HL-60 (cell line): ENCODE measurements at regions not wholly inside any gene's neighbourhood (a gene's known extent, or its start where the extent isn't known, plus 50 kb on each side); places are given as distances from the start of the nearest gene placed in this dataset.

Experiments
- GABPA ChIP-seq: IDR thresholded peaks from 2 replicates; pipeline ENCODE4 v1.6.1; 2012; ENCODE audit warnings: low read depth
- POLR2AphosphoS5 ChIP-seq: IDR thresholded peaks from 2 replicates; pipeline ENCODE4 v1.6.1; 2012; ENCODE audit warnings: low read depth
- SPI1 ChIP-seq: IDR thresholded peaks from 2 replicates; pipeline ENCODE4 v1.6.1; 2012; ENCODE audit warnings: low read depth, mild to moderate bottlenecking, borderline replicate concordance
- TF ChIP-seq, protein P1 (sequence below): IDR thresholded peaks from one replicate; pipeline ENCODE4 v1.5.1; 2011; ENCODE audit warnings: low read length, control low read depth, inconsistent platforms; ENCODE audit not compliant: insufficient read depth
- TF ChIP-seq, protein P2 (sequence below): IDR thresholded peaks from 2 replicates; pipeline ENCODE4 v1.6.1; 2012; ENCODE audit warnings: low read depth; ENCODE audit not compliant: insufficient replicate concordance

DNA sequence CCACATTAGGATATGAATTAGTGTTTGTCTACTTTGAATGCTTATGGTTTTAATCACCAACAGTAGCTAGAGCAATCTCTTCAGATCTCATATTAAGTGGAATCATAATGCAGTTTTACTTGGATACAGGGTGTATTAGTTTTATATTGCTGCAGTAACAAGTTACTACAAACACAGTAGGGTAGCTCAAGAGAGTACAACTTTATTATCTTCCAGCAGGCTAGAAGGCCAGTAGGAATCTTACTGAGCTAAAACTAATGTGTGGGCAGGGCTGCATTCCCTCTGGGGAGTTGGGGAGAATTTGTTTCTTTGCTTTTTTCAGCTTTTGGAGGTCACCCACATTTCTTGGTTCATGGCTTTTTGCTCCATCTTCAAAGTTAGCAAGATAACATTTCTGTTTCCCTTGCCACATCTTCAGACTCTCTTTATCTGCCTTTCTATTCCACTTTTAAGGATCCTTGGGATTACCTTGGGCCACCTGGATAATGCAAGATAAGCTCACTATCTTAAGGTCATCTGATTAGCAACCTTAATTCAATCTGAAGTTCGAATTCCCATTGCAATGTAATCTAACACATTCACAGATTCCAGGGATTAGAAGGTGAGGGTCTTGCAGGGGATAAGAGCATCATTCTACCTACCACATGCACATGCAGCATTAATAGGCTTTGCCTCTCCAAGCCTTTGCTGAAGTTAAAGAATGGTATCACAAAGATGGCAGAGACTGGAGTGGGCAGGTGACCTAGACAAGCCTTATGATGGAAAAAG lies 134.1 kb upstream of the SLC10A2 start:
- TF ChIP-seq, protein P1, sequence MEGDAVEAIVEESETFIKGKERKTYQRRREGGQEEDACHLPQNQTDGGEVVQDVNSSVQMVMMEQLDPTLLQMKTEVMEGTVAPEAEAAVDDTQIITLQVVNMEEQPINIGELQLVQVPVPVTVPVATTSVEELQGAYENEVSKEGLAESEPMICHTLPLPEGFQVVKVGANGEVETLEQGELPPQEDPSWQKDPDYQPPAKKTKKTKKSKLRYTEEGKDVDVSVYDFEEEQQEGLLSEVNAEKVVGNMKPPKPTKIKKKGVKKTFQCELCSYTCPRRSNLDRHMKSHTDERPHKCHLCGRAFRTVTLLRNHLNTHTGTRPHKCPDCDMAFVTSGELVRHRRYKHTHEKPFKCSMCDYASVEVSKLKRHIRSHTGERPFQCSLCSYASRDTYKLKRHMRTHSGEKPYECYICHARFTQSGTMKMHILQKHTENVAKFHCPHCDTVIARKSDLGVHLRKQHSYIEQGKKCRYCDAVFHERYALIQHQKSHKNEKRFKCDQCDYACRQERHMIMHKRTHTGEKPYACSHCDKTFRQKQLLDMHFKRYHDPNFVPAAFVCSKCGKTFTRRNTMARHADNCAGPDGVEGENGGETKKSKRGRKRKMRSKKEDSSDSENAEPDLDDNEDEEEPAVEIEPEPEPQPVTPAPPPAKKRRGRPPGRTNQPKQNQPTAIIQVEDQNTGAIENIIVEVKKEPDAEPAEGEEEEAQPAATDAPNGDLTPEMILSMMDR = no peak
- TF ChIP-seq POLR2AphosphoS5 (no peak), GABPA (no peak), SPI1 (no peak)
- TF ChIP-seq, protein P2, sequence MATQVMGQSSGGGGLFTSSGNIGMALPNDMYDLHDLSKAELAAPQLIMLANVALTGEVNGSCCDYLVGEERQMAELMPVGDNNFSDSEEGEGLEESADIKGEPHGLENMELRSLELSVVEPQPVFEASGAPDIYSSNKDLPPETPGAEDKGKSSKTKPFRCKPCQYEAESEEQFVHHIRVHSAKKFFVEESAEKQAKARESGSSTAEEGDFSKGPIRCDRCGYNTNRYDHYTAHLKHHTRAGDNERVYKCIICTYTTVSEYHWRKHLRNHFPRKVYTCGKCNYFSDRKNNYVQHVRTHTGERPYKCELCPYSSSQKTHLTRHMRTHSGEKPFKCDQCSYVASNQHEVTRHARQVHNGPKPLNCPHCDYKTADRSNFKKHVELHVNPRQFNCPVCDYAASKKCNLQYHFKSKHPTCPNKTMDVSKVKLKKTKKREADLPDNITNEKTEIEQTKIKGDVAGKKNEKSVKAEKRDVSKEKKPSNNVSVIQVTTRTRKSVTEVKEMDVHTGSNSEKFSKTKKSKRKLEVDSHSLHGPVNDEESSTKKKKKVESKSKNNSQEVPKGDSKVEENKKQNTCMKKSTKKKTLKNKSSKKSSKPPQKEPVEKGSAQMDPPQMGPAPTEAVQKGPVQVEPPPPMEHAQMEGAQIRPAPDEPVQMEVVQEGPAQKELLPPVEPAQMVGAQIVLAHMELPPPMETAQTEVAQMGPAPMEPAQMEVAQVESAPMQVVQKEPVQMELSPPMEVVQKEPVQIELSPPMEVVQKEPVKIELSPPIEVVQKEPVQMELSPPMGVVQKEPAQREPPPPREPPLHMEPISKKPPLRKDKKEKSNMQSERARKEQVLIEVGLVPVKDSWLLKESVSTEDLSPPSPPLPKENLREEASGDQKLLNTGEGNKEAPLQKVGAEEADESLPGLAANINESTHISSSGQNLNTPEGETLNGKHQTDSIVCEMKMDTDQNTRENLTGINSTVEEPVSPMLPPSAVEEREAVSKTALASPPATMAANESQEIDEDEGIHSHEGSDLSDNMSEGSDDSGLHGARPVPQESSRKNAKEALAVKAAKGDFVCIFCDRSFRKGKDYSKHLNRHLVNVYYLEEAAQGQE = no peak
